ENCODE measurements at regions not wholly inside any gene's neighbourhood (a gene's known extent, or its start where the extent isn't known, plus 50 kb on each side); places are given as distances from the start of the nearest gene placed in this dataset.

DNA sequence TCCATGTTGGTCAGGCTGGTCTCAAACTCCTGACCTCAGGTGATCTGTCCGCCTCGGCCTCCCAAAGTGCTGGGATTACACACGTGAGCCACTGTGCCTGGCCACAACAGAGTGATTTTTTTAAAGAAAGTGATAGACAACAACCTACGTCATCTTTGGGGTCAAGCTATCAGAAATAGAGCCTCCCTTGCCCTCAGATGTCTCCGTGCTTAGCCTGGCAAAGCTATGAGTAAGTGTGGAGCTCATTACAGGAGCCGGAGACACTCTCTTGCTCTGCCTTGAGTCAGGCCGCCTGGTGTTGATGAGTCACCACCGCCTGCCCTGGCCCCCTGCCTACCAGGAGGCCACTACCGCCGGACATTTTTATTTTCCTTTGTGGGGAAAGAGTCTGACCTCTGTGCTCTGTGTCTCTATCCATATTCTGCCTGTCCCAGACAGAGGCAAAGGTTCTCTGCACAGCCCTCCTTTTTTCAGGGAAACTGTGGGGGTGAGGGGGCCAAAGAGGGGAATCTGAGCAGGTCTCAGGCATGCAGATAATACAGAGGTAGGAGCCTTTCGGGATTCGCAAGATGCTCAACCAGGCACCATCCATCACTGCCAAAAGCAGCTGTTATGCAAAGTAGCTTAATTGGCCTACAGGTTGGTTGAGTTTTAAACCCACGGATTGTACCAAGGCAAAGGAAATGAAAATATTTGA is 123.7 kb upstream of the CPEB4 start (continued):
- TF ChIP-seq, protein P1, sequence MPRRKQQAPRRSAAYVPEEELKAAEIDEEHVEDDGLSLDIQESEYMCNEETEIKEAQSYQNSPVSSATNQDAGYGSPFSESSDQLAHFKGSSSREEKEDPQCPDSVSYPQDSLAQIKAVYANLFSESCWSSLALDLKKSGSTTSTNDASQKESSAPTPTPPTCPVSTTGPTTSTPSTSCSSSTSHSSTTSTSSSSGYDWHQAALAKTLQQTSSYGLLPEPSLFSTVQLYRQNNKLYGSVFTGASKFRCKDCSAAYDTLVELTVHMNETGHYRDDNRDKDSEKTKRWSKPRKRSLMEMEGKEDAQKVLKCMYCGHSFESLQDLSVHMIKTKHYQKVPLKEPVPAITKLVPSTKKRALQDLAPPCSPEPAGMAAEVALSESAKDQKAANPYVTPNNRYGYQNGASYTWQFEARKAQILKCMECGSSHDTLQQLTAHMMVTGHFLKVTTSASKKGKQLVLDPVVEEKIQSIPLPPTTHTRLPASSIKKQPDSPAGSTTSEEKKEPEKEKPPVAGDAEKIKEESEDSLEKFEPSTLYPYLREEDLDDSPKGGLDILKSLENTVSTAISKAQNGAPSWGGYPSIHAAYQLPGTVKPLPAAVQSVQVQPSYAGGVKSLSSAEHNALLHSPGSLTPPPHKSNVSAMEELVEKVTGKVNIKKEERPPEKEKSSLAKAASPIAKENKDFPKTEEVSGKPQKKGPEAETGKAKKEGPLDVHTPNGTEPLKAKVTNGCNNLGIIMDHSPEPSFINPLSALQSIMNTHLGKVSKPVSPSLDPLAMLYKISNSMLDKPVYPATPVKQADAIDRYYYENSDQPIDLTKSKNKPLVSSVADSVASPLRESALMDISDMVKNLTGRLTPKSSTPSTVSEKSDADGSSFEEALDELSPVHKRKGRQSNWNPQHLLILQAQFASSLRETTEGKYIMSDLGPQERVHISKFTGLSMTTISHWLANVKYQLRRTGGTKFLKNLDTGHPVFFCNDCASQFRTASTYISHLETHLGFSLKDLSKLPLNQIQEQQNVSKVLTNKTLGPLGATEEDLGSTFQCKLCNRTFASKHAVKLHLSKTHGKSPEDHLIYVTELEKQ (CRISPR knock-in tag; IDR thresholded peaks at IDR 0.05): peak; percentile 1; the same call in 1 of the 2 replicates
- TF ChIP-seq ZBTB1 (CRISPR knock-in tag; IDR thresholded peaks at IDR 0.05; ENCODE audit: borderline replicate concordance, low read depth): no peak
- TF ChIP-seq ZNF592 (IDR thresholded peaks at IDR 0.05): peak; percentile 97
- TF ChIP-seq SMC3 (conservative IDR thresholded peaks at IDR 0.05; ENCODE audit: insufficient read depth, low read depth, low read length): no peak
- TF ChIP-seq, protein P2, sequence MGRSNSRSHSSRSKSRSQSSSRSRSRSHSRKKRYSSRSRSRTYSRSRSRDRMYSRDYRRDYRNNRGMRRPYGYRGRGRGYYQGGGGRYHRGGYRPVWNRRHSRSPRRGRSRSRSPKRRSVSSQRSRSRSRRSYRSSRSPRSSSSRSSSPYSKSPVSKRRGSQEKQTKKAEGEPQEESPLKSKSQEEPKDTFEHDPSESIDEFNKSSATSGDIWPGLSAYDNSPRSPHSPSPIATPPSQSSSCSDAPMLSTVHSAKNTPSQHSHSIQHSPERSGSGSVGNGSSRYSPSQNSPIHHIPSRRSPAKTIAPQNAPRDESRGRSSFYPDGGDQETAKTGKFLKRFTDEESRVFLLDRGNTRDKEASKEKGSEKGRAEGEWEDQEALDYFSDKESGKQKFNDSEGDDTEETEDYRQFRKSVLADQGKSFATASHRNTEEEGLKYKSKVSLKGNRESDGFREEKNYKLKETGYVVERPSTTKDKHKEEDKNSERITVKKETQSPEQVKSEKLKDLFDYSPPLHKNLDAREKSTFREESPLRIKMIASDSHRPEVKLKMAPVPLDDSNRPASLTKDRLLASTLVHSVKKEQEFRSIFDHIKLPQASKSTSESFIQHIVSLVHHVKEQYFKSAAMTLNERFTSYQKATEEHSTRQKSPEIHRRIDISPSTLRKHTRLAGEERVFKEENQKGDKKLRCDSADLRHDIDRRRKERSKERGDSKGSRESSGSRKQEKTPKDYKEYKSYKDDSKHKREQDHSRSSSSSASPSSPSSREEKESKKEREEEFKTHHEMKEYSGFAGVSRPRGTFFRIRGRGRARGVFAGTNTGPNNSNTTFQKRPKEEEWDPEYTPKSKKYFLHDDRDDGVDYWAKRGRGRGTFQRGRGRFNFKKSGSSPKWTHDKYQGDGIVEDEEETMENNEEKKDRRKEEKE (IDR thresholded peaks at IDR 0.05; ENCODE audit: borderline replicate concordance in 1 of 2, control insufficient read depth in 1 of 2, low read depth in 2 of 2, low read length in 1 of 2): 0 out of 4 replicates have a peak, but pooled peaks of 1 of the 2 experiments have one; percentile 38
- TF ChIP-seq CTBP1 (IDR thresholded peaks at IDR 0.05; ENCODE audit: borderline replicate concordance): peak; percentile 57
- TF ChIP-seq FOXK2 (conservative IDR thresholded peaks at IDR 0.05 in 1 of 2, IDR thresholded peaks at IDR 0.05 in 1 of 2; ENCODE audit: low read depth in 2 of 2): peak in 1 of 2 experiments; percentile 40; a peak in 1 of 4 replicates
- TF ChIP-seq ZNF165 (CRISPR knock-in tag; IDR thresholded peaks at IDR 0.05; ENCODE audit: borderline replicate concordance): no peak
- 0 out of 2 replicates have a peak, but pooled peaks have one; percentile 69 for TF ChIP-seq ZNF311 (CRISPR knock-in tag; IDR thresholded peaks at IDR 0.05)
- no peak for TF ChIP-seq HLTF (IDR thresholded peaks at IDR 0.05)
- TF ChIP-seq NFXL1 (CRISPR knock-in tag; IDR thresholded peaks at IDR 0.05): peak; percentile 20; the same call in 1 of the 2 replicates
- no peak for TF ChIP-seq RHOXF2B (CRISPR knock-in tag; conservative IDR thresholded peaks at IDR 0.05)
- no peak for TF ChIP-seq SNRNP70 (optimal IDR thresholded peaks at IDR 0.05; ENCODE audit: low read depth, low read length)
- peak; percentile 79; the same call in 1 of the 2 replicates for TF ChIP-seq ATF7 (IDR thresholded peaks at IDR 0.05)

All from K562 (cell line).